HEK293 (cell line): ENCODE measurements at regions not wholly inside any gene's neighbourhood (a gene's known extent, or its start where the extent isn't known, plus 50 kb on each side); places are given as distances from the start of the nearest gene placed in this dataset.

Source experiments
- KLF10 ChIP-seq: fragments of 450-650 bp; IDR thresholded peaks from 2 replicates; pipeline ENCODE4 v1.5.1; 2018; ENCODE audit warnings: missing biosample characterization, mild to moderate bottlenecking, missing genetic modification characterization
- SETDB1 ChIP-seq: IDR thresholded peaks from one replicate; pipeline ENCODE4 v1.6.1; 2017; ENCODE audit warnings: mild to moderate bottlenecking, low read length, moderate library complexity, mixed read lengths; ENCODE audit not compliant: insufficient read length
- ZBTB7A ChIP-seq: fragments of 450-650 bp; formaldehyde crosslinking; IDR thresholded peaks from 2 replicates; pipeline ENCODE4 v1.5.1; 2016; ENCODE audit warnings: low read depth, missing biosample characterization, missing genetic modification characterization
- ZNF24 ChIP-seq: fragments of 450-650 bp; formaldehyde crosslinking; IDR thresholded peaks from 2 replicates; pipeline ENCODE4 v1.5.1; 2016; ENCODE audit warnings: missing biosample characterization, missing genetic modification characterization
- ZNF394 ChIP-seq: fragments of 450-650 bp; formaldehyde crosslinking; IDR thresholded peaks from 2 replicates; pipeline ENCODE4 v1.5.1; 2016; ENCODE audit warnings: missing biosample characterization, missing genetic modification characterization, mild to moderate bottlenecking, moderate library complexity, borderline replicate concordance
- TF ChIP-seq, protein P1 (sequence below): fragments of 450-650 bp; formaldehyde crosslinking; IDR thresholded peaks from 2 replicates; pipeline ENCODE4 v1.5.1; 2016; ENCODE audit warnings: missing biosample characterization, missing genetic modification characterization

DNA sequence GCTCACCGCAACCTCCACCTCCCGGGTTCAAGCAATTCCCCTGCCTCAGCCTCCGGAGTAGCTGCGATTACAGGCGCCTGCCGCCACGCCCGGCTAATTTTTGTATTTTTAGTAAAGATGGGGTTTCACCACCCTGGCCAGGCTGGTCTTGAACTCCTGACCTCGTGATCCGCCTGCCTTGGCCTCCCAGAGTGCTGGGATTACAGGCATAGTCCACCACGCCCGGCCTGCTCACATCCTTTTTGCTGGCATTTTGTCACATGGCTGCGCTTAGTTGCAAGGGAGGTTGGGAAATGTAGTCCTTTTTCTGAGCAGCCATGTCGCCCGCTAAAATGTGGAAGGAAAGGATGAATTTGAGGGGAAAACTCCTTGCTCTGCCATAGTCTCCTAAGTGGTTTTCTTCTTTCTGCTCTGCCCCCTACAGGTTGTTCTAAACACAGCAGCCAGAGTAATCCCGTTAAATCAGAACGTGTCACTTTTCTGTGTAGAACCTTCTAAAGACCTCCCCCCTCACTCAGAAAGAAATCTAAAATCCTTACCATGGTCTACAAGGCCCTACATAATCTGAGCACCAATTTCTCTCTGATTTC is 57.8 kb upstream of the HSPA9 start:
- no peak for TF ChIP-seq SETDB1
- TF ChIP-seq, protein P1, sequence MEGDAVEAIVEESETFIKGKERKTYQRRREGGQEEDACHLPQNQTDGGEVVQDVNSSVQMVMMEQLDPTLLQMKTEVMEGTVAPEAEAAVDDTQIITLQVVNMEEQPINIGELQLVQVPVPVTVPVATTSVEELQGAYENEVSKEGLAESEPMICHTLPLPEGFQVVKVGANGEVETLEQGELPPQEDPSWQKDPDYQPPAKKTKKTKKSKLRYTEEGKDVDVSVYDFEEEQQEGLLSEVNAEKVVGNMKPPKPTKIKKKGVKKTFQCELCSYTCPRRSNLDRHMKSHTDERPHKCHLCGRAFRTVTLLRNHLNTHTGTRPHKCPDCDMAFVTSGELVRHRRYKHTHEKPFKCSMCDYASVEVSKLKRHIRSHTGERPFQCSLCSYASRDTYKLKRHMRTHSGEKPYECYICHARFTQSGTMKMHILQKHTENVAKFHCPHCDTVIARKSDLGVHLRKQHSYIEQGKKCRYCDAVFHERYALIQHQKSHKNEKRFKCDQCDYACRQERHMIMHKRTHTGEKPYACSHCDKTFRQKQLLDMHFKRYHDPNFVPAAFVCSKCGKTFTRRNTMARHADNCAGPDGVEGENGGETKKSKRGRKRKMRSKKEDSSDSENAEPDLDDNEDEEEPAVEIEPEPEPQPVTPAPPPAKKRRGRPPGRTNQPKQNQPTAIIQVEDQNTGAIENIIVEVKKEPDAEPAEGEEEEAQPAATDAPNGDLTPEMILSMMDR (tag by site-specific recombination) = no peak
- peak; percentile 95 for TF ChIP-seq ZNF24 (tag by site-specific recombination)
- TF ChIP-seq KLF10 (tag by site-specific recombination) = no peak
- no peak for TF ChIP-seq ZNF394 (tag by site-specific recombination)
- TF ChIP-seq ZBTB7A (tag by site-specific recombination) = no peak
